AG10803 (cell line): ENCODE measurements at regions not wholly inside any gene's neighbourhood (a gene's known extent, or its start where the extent isn't known, plus 50 kb on each side); places are given as distances from the start of the nearest gene placed in this dataset.

Source experiments
- DNase-seq: peaks from one replicate; pipeline ENCODE4 v3.0.0; 2010; ENCODE audit warnings: low read depth
- H3K4me3 ChIP-seq: 2 replicates; pipeline ENCODE4 v1.5.1; 2011; ENCODE audit warnings: mild to moderate bottlenecking, low read length, control low read depth
- CTCF ChIP-seq: conservative IDR thresholded peaks from 2 replicates; pipeline ENCODE4 v1.5.1; 2011; ENCODE audit warnings: mild to moderate bottlenecking, low read length, control low read depth, inconsistent platforms

- peak; percentile 50 for DNase-seq
- TF ChIP-seq CTCF, result no peak
- H3K4me3 ChIP-seq, result peak overlapping the region; percentile 16
These were observed 347.6 kb downstream of the TPBG start for GRCh38 chr6:82711105-82711827.

DNA sequence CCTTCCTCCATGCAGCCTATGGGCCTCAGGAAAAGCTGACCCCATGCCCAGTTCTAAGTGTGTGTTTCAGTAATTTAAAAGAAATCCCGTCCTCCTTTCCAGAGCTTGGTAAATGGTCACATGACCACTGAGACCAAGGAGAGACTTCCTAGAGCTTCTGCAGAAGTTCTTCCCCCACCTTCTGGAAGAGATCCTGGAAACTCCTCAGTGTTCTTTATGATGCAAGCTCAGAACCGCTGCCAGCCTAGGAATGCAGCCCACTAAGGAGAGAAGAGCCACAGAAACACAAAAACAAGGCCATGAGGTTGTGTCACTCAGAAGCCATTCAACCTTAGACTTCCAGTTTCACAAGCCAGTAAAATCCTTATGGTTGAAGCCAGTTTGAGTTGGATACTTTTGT, 348.4 kb downstream of the TPBG start:
- TF ChIP-seq CTCF, result no peak

DNA sequence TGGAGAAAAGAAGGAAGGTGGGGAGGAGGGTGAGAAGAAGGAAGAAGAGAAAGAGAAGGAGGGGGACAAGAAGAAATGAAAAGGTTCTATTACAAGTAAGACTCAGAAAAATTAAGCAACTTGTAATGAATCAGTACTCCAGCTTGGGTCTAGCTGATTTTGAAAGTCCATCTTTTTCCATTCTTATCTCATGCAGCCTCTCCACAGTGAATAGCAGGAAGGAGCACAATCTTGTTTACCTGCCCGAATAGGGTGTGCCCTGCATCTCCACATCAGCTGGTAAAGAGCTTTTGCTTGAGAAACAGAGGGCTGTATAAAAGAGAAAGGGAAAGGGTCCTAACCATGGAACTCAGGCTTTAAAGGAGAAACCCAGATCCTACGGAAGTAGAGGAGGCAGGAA, 348.8 kb downstream of the TPBG start:
- TF ChIP-seq CTCF, result no peak
- H3K4me3 ChIP-seq, result no peak overlapping the region
- DNase-seq, result no peak

More for the DNA sequence above, 348.4 kb downstream of the TPBG start:
- DNase-seq, result peak; percentile 87
- H3K4me3 ChIP-seq, result peak overlapping the region; percentile 16

GRCh38 chr6:82712826-82713225, 349.2 kb downstream of the TPBG start:
- no peak for DNase-seq
- no peak overlapping the region for H3K4me3 ChIP-seq

GRCh38 chr6:82720992-82721391, 344.6 kb downstream of the UBE3D start:
- no peak for DNase-seq
- H3K4me3 ChIP-seq, result no peak overlapping the region
- TF ChIP-seq CTCF, result no peak

More at GRCh38 chr6:82712826-82713225, 349.2 kb downstream of the TPBG start:
- peak; percentile 31 for TF ChIP-seq CTCF

DNA sequence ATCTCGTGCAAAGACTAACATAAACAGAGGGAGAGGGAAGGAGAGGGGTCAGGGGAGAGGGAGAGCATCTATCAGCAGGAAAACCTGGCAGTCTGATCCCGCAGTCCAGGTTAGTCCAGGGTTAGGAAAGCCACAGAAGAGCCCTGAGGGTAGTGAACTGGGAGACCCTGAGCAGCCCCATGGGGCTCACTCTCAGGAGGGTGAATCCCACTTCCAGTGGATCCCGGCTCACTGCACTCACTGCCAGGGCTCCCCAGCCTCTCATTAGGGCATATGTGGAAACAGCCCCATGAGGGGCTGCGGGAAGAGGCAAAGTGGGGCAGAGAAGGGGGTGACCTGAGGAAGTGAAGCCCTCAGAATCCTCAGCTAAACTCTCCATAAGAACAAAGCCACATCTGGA, 329.9 kb downstream of the UBE3D start:
- H3K4me3 ChIP-seq, result no peak overlapping the region
- TF ChIP-seq CTCF, result no peak
- no peak for DNase-seq

DNA sequence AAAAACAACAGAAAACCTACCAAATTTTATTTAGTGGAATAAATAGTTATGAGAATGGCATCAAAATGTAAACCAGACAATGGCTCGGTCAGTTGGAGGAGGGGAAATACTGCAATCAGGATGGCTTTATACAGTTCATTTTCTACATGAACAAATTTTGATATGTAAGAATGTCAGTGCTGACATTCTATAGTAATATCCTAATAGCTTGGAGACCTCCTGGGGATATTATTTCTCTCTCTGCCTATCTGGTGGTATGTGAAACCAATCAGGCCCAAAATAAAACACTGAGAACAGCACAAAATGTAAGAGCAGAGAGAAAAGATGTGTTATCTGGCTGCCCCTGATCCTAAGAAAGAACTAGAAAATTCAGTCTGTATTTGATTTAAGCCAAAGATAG, 327.7 kb downstream of the UBE3D start:
- no peak overlapping the region for H3K4me3 ChIP-seq
- DNase-seq, result no peak
- no peak for TF ChIP-seq CTCF
